NCI-H146 treated with DMSO at 0.1 percent for 48 hours (cell line): ENCODE measurements at regions not wholly inside any gene's neighbourhood (a gene's known extent, or its start where the extent isn't known, plus 50 kb on each side); places are given as distances from the start of the nearest gene placed in this dataset.

Source experiments
- DNase-seq: peaks from one replicate; lab custom pipeline; 2025; ENCODE audit not compliant: unreplicated experiment; lab: John Stamatoyannopoulos, UW

DNA sequence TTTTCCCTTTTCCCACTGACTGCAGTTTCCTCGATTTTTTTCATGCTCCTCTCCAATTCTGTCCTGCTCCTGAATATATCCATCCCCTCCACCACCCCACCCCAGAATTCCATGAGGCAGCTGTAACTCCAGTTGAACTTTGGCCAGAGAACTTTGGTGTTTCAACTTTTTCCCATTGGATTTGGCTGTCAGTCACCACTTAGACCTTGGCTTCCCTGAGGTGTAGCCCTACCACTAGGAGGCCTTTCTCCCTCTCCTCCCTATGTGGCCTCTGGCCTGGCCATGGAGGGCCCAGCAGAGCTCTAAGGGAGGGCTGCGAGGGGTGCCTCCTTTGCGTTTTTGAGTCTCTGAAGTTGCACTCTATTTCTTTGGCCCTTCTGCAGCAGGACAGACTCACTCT is 261.3 kb downstream of the PIK3R1 start:
- DNase-seq = no peak

DNA sequence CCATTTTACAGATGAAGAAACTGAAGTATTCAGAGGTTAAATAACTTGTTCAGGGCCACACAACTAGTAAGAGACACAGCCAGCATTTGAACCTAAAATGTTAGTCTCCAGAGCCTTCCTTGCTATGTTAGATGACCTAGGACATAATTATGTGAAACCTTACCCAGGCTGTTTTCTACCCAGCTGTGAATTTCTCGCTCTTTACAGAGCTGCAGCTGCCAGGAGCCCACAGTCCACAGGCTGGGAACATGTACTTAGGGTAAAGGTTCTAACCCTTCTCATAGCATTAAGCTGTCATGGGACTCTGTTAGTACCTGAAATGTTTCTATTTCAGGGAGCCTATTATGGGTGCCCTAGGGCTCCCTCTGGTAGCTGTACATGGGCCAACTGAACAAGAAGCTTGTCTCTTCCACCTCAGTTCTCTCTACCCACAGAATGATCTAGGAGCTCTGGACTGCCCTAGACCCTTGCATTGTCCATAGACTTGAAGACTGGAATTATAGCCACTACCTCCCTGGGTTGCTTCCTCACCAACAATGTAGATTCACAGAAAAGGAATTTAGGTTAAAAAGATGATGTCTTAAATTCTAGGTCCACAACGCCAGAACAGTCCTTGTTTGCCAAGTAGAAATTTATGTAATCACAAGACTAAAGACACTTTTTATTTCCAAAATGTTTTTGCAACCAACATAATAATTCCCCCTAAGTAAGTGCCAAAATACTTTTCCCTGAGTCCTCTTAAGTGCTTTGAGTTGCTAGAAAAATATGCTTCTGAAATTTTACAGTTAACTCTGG is 262.9 kb downstream of the PIK3R1 start:
- DNase-seq = no peak

DNA sequence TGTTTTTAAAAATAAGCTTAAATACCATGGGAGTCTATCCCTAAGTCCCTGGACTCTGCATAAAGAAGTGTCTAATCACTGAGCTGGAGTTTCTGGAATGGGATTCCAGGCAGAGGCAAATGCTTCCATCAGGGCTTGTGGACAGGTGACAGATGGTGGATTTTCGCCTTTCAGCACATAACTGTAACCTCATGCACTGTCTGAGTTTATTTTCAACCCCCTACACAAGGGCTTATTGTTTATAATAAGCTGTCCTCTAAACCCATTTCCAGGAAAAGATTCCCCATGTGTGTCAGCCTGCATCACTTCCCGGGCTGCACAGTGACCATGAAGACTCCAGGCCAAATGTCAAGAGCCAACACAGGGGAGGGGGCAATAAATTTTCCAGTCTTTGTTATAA is 264.0 kb downstream of the PIK3R1 start:
- no peak for DNase-seq

GRCh38 chr5:68480335-68480940 is 264.9 kb downstream of the PIK3R1 start:
- no peak for DNase-seq

DNA sequence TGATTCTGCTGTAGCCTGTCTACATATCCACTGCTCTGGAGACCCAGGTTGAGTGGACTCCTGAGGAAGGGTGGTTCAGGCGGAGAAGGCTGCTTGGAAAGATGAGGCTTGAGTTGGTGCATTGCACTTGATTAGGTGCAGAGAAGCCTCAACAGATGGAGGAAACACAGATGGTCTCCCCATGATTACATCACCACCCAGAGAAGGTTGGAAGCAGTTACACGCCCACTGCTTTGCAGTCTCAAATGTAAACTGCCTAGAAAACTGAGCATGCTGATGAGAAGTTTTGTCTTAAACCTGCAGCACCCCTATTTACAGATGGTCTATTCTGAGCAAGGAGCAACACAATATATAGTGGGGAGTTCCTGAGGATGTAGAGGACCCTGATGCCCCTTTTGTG is 266.6 kb downstream of the PIK3R1 start:
- DNase-seq = no peak

DNA sequence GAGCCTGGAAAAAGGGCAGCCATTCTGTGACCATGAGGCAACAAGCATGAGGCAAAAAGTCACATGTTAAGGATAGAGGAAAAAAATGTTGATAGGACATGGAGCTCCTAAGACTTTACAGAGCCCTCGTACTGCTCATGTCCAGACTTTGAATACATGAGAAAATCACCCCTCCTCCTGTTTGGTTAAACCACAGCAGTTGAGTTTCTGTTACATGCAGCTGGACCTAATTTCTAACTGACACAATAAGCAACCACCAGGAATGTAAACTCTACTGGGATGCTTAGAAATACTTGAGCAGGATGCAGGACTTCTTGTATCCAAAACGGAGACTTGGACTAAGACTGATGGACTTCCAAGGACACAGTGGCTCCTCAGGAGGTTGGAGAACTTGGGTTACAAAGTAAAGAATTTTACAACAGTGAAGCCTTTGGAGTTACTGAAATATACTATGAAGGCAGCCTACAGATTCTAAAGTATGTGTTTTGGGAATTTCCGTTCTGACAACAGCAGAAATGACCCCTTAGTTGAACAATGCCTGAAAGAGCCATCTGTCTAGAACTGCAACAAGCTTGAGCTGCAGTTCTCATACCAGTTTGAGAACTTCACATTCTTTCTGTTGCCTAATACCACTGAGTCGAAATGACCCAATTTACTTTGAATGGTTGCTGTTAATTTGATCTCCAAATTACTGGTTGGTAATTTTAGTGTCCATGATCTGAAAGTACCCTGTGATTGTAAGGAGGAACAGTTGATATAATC is 268.9 kb downstream of the PIK3R1 start:
- DNase-seq = no peak

- no peak for DNase-seq
Observed at GRCh38 chr5:68489556-68489955, 274.0 kb downstream of the PIK3R1 start.

DNA sequence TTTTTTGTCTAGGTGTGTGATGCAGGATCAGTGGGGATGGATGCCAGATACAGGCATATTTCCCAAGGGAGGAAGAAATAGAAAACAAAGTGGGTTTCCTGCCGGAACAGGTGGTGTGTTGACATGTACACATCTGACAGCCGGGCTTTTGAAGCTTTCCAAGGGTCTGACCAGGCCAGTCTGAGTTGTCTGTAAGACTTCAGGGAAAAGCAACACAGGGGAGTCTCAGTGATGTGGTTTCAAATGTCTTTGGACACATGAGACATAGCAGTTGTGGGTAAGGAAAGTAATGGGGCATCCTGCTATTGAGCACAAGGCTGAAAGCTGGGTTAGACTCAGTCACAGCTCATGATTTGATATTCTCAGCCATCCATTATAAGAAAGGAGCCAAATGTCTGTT is 274.9 kb downstream of the PIK3R1 start:
- DNase-seq = no peak

DNA sequence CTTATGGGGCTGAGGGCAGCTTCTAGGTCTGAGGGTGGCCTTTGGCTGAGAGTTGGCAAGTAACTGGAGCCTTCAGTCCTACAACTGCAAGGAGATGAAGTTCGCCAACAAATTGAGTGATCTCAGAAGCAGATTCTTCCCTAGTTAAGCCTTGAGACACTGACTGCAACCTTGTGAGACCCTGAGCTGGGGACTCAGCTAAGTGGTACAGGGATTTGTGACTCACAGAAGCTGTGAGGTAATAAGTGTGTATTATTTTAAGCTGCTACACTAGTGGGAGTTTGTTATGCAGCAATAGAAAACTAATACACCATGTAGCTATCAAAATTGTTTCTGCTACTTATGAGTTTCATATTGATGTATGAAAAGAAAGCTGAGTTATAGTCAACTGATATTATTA is 279.2 kb downstream of the PIK3R1 start:
- DNase-seq = no peak

DNA sequence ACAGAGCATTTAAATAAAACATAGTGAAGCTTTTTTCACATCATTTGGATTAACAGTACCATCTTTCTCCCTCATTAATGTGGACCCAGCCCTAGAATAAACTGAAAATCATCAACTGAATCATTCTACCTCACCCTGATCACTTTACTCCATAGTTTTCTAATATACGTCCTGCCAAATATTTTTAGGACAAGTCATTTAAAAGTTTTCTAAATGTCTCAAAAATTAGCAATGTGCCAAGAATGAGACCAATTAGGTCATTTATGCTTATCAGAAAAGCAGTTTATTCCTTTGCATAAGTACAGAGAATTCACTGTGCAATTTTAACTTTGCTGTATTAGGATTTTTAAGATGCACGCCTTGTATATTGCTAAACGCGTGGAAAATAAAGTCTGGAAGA is 284.4 kb downstream of the PIK3R1 start:
- no peak for DNase-seq

DNA sequence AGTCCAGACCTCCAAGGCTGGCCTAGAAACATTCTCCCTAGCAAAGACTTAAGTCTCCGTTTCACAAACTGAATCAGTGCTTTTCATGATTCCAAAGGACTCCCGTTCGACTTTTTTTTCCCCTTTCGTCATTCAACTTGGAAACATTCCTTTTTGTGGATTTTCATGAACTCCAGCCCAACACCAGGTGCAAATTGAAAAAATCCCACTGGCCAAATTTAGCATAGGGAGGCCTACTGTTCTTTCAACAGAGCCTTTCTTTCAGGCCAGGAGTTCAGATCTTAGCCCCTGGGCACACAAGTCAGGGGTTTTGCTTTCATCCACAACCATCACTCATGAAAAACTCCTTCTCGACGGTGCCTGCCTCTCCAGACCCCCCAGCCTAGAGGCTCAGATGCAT is 285.3 kb downstream of the PIK3R1 start:
- no peak for DNase-seq

DNA sequence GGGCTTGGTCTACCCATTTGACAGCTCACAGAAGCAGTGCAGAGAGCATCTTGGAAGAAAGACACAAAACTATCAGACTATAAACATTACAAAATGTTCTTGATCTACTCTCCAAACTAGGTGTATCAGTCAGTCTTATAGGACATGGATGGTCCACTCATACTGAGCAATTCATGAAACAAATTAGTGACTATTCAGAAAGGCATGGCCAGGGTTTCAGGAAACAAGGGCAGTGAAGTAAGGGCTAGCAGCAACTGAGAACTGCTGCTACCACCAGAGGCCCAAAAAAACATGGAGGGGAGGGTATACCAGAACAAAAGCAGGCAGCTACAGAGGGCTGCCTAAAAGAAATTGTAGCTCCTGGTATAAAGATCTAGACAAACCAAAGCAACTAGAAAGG is 287.0 kb downstream of the PIK3R1 start:
- DNase-seq = no peak

DNA sequence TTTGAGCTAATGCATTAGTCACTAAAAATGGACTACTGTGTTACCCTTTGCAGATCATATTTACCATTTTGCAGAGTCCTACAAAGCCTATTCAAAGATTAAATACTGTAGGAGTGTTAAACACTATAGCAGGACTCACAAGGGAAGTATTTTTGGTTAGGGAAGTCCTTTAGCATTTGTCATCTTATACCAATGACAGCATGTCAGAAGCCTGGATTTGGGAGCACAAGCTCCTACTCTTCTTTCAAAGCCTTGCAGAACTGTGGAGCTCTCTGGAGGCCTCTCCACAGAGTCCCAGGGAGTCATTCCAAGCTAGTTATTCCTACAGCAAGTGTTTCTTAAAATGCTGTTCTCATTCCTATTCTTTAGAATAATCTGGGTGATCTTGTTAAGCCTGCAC is 288.8 kb downstream of the PIK3R1 start:
- DNase-seq = no peak

DNA sequence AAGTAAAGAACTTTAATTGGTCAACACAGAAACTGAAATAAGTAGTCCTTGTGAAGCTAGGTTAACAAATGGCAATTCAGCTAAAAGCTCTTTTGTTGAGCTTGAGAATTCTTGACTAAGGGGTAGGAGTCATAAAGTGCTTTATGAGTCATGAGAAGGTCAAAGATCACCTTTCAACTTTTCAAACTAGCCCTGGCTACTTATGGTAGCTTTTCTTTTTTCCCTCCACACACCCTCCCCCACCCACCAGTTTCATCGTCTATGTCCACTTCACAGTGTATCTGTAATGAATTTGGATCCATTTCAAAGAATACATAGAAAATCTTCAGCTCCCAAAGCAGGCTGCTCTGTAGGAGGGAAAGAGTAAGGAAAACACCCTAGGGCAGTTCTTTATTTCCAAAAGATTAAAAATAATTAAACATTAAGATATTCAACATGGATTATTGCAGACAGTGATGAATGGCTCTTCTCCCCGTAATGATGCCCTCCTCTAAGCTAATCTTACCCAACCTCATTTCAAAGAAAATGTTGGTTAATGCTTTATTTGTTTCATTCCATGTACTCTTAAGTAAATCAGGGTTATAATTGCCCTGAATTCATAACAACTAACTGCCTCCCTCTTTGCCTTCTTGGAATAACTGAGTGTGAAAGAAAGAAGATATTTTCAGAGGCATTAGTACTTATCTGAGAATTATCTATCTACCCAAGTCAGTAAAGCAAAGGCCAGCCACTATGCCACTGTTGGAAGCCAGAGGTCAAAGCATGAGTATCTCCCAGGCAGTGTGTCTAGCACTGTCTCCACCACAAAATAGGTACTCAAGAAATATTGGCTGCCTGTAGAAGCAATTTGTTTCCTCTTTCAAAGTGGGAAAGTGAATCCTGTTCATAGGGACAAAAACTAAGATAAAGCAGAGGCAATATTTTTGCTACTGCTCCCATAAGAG is 290.6 kb downstream of the PIK3R1 start:
- no peak for DNase-seq

DNA sequence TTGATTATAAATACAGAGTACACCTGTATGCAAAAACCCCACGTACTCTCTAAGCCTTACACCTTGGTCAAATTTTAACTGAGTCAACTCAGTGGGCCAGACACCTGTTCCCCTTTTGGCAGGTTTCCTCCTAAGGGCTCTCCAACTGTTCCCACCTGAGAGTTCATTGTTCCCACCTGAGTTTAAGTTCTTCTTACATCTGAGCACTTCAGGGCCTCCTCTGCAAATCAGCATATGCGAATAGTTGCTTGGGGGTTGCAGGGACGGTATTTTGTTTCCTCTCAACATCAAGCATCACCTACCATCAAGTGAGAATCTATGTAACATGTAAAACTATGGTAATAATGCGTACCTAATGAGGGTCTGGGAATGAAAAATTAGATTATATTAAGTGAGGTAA is 300.0 kb downstream of the PIK3R1 start:
- no peak for DNase-seq

GRCh38 chr5:68518286-68518685 is 302.7 kb downstream of the PIK3R1 start:
- DNase-seq = no peak

- no peak for DNase-seq
Observed at GRCh38 chr5:68519143-68519542, 303.6 kb downstream of the PIK3R1 start.

DNA sequence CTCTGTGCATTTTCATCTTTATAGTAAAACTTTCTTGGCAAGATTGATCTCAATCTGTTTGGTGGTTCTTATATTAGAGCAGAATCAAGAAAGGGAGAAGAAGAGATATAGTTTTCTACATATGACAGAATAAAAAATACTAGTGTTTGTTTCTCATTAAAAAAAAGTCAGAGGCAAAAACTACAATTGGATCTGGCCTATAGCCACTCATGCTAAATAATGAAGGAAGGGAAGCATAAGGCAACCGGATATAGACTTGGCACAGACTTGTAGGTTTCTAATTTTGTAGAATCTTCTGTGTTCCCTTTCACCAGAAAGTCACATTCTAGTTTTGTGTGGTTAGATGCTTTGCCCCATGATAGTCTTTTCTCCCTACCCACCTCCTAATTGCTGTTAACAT is 306.2 kb downstream of the PIK3R1 start:
- no peak for DNase-seq

- no peak for DNase-seq
Observed at GRCh38 chr5:68522863-68523262, 307.3 kb downstream of the PIK3R1 start.

DNA sequence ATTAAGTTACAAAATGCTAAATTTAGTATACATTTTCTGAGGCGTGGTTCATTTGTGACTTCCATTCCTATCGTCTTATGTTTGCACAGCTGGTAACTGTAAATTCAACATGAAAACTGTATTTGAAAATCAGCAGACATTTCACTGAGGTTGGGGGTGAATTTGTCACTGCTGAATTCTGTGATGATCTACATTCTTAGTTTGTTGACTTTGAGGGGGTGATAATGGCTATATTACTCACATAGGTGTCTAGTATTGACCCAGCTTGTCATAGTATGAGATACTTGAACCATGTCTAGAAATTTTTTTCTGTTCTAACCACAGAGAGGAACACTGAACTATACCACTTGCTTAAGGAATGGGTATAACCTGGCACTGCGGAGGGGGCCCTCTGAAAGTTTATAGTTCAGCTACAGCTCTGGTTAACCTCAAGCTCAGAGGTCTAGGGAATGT is 313.3 kb downstream of the PIK3R1 start:
- no peak for DNase-seq

GRCh38 chr5:68529581-68529980 is 314.0 kb downstream of the PIK3R1 start:
- no peak for DNase-seq
